Astrocyte (in vitro differentiated cells and primary cell): ENCODE measurements at regions not wholly inside any gene's neighbourhood (a gene's known extent, or its start where the extent isn't known, plus 50 kb on each side); places are given as distances from the start of the nearest gene placed in this dataset.

ENCODE experiments used
- DNase-seq: peaks from one replicate; pipeline ENCODE4 v3.0.0-alpha.2; 2010; ENCODE audit warnings: low read depth
- FAIRE-seq: peaks from 2 replicates; lab custom pipeline; 2011; peaks lifted over from hg19 to GRCh38; lab: Jason Lieb, UNC
- H2AFZ ChIP-seq: 2 replicates; pipeline ENCODE4 v1.6.0; 2012; ENCODE audit warnings: low read depth, low read length, inconsistent platforms
- H3K27ac ChIP-seq: 2 replicates; pipeline ENCODE4 v1.5.1; 2011; ENCODE audit warnings: low read depth, low read length, inconsistent platforms
- H3K27me3 ChIP-seq: 2 replicates; pipeline ENCODE4 v1.6.0; 2011; ENCODE audit warnings: low read length, inconsistent platforms; ENCODE audit not compliant: insufficient read depth
- H3K36me3 ChIP-seq: 2 replicates; pipeline ENCODE4 v1.5.1; 2011; ENCODE audit warnings: low read length, inconsistent platforms; ENCODE audit not compliant: insufficient read depth
- H3K4me1 ChIP-seq: 2 replicates; pipeline ENCODE4 v1.5.1; 2011; ENCODE audit warnings: low read length, inconsistent platforms; ENCODE audit not compliant: insufficient read depth
- H3K4me2 ChIP-seq: 2 replicates; pipeline ENCODE4 v1.6.0; 2012; ENCODE audit warnings: low read length, inconsistent platforms
- H3K4me3 ChIP-seq: 2 replicates; pipeline ENCODE4 v1.5.1; 2011; ENCODE audit warnings: low read depth, mild to moderate bottlenecking, low read length, inconsistent platforms; ENCODE audit not compliant: insufficient read depth
- H3K79me2 ChIP-seq: 2 replicates; pipeline ENCODE4 v1.6.0; 2012; ENCODE audit warnings: mild to moderate bottlenecking, low read length, inconsistent platforms; ENCODE audit not compliant: insufficient read depth
- H3K9ac ChIP-seq: 2 replicates; pipeline ENCODE4 v1.6.0; 2012; ENCODE audit warnings: mild to moderate bottlenecking, low read length, inconsistent platforms
- H3K9me3 ChIP-seq: 2 replicates; pipeline ENCODE4 v1.5.1; 2012; ENCODE audit warnings: low read depth, mild to moderate bottlenecking, low read length, inconsistent platforms; ENCODE audit not compliant: insufficient read depth
- H4K20me1 ChIP-seq: 2 replicates; pipeline ENCODE4 v1.6.0; 2012; ENCODE audit warnings: low read length, inconsistent platforms; ENCODE audit not compliant: insufficient read depth
- H3K27ac Mint-ChIP-seq: one replicate; pipeline ENCODE4 v1.8.0; 2021; ENCODE audit warnings: mild to moderate bottlenecking, mixed read lengths; ENCODE audit not compliant: unreplicated experiment
- H3K27me3 Mint-ChIP-seq: one replicate; pipeline ENCODE4 v1.8.0; 2021; ENCODE audit warnings: low read depth, mixed read lengths; ENCODE audit not compliant: unreplicated experiment
- H3K36me3 Mint-ChIP-seq: one replicate; pipeline ENCODE4 v1.8.0; 2021; ENCODE audit warnings: low read depth, mixed read lengths; ENCODE audit not compliant: unreplicated experiment
- H3K4me1 Mint-ChIP-seq: one replicate; pipeline ENCODE4 v1.8.0; 2021; ENCODE audit warnings: low read depth, mixed read lengths; ENCODE audit not compliant: unreplicated experiment
- H3K4me3 Mint-ChIP-seq: one replicate; pipeline ENCODE4 v1.8.0; 2021; ENCODE audit warnings: mild to moderate bottlenecking, moderate library complexity, mixed read lengths; ENCODE audit not compliant: unreplicated experiment
- H3K9me3 Mint-ChIP-seq: one replicate; pipeline ENCODE4 v1.8.0; 2021; ENCODE audit warnings: mild to moderate bottlenecking, mixed read lengths; ENCODE audit not compliant: unreplicated experiment
- CTCF ChIP-seq: IDR thresholded peaks from 2 replicates; pipeline ENCODE4 v1.5.1; 2011; ENCODE audit warnings: low read depth, mild to moderate bottlenecking, inconsistent platforms, low read length, moderate library complexity; ENCODE audit not compliant: insufficient read depth
- EZH2 ChIP-seq: IDR thresholded peaks from 2 replicates; pipeline ENCODE4 v1.6.1; 2012; ENCODE audit warnings: mild to moderate bottlenecking, low read length, inconsistent platforms; ENCODE audit not compliant: insufficient read depth

- Mint-ChIP-seq H3K9me3 (peaks cover 22% of the 10 kb centered on the region), H3K36me3 (no peaks in the 10 kb centered on the region), H3K27me3 (no peaks in the 10 kb centered on the region), H3K27ac (no peak overlapping the region), H3K4me3 (no peak overlapping the region), H3K4me1 (no peaks in the 10 kb centered on the region)
- TF ChIP-seq CTCF (no peak), EZH2 (no peak)
- DNase-seq (no peak), FAIRE-seq (no peak)
- H3K4me2 ChIP-seq = no peak overlapping the region
- H3K27ac ChIP-seq = no peak overlapping the region
- H4K20me1 ChIP-seq = no peaks in the 10 kb centered on the region
- H3K27me3 ChIP-seq = no peaks in the 10 kb centered on the region
- H3K4me1 ChIP-seq = no peaks in the 10 kb centered on the region
- no peak overlapping the region for H2AFZ ChIP-seq
- H3K9me3 ChIP-seq = peaks cover 8% of the 10 kb centered on the region
- H3K36me3 ChIP-seq = no peaks in the 10 kb centered on the region
- H3K9ac ChIP-seq = no peak overlapping the region
- H3K79me2 ChIP-seq = no peaks in the 10 kb centered on the region
- no peak overlapping the region for H3K4me3 ChIP-seq
Measured at GRCh38 chr18:78783564-78783960, 196.1 kb upstream of the SALL3 start.

DNA sequence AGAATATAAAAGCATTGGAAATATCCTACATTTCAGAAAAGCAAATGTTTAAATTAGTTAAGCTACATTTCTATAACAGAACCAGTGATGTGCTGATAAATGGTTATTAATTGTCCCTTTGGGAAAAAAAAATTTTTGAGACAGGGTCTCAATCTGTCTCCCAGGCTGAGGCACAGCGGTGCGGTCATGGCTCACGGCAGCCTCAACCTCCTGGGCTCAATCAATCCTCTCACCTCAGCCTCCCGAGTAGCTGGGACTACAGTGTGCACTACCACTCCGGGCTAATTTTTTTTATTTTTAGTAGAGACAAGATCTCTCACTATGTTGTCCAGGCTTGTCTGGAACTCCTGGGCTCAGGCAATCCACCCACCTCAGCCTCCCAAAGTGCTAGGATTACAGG, 194.8 kb upstream of the SALL3 start:
- Histone ChIP-seq H3K27me3 (no peaks in the 10 kb centered on the region), H3K36me3 (no peaks in the 10 kb centered on the region), H3K27ac (no peak overlapping the region), H2AFZ (no peak overlapping the region), H4K20me1 (no peaks in the 10 kb centered on the region), H3K9me3 (peaks cover 10% of the 10 kb centered on the region), H3K9ac (no peak overlapping the region), H3K4me3 (no peak overlapping the region), H3K79me2 (no peaks in the 10 kb centered on the region), H3K4me1 (no peaks in the 10 kb centered on the region), H3K4me2 (no peak overlapping the region)
- DNase-seq = no peak
- Mint-ChIP-seq H3K27me3 (no peaks in the 10 kb centered on the region), H3K36me3 (no peaks in the 10 kb centered on the region), H3K4me3 (no peak overlapping the region), H3K9me3 (peaks cover 17% of the 10 kb centered on the region), H3K27ac (no peak overlapping the region), H3K4me1 (no peaks in the 10 kb centered on the region)
- TF ChIP-seq CTCF (no peak), EZH2 (no peak)
- FAIRE-seq = no peak

DNA sequence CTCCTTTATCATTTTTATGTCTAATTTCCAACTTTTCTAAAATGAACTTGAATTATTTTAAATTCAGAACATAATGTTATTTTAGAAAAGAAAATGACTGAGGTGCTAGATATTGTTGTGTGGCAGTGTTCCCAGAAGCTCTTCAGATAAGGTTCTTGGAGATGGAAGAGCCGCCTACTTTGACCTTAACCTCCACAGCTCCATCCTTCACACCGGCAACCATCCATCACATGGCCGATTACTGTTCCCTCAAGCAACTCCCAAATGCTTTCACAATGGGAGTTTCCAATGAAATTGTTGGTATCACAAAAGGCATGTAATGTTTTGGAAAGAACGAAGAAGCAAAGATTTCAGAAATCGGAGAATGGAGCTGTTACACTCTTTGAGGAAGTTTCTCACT, 193.9 kb upstream of the SALL3 start:
- Histone ChIP-seq H3K79me2 (no peaks in the 10 kb centered on the region), H3K36me3 (no peaks in the 10 kb centered on the region), H3K9ac (no peak overlapping the region), H3K4me2 (no peak overlapping the region), H3K4me3 (no peak overlapping the region), H2AFZ (no peak overlapping the region), H4K20me1 (no peaks in the 10 kb centered on the region), H3K4me1 (no peaks in the 10 kb centered on the region), H3K27me3 (no peaks in the 10 kb centered on the region), H3K27ac (no peak overlapping the region), H3K9me3 (peaks cover 12% of the 10 kb centered on the region)
- FAIRE-seq = no peak
- Mint-ChIP-seq H3K4me1 (no peaks in the 10 kb centered on the region), H3K27me3 (peaks cover 1% of the 10 kb centered on the region), H3K36me3 (no peaks in the 10 kb centered on the region), H3K9me3 (peaks cover 18% of the 10 kb centered on the region), H3K4me3 (no peak overlapping the region), H3K27ac (no peak overlapping the region)
- TF ChIP-seq CTCF = no peak
- TF ChIP-seq EZH2 = no peak
- DNase-seq = no peak
